ENCODE measurements at regions not wholly inside any gene's neighbourhood (a gene's known extent, or its start where the extent isn't known, plus 50 kb on each side); places are given as distances from the start of the nearest gene placed in this dataset.

DNA sequence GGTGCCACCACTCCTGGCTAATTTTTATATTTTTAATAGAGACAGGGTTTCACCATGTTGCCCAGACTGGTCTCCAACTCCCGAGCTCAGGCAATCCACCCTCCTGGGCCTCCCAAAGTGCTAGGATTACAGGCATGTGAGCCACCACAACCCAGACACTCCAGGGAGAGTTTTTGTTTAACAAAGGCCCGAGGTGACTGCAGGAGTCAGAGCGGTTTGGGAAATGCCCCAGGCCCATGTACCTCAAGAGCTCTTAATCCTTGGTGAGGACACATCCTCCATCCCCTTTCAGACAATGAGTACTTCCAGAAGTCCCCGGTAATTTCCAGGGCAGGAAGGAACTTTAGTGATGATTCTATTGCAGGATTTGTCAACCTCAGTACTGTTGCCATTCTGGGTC lies 176.0 kb downstream of the ESRRB start:
- in situ Hi-C loops (cut with MboI): no loop called here
- H3F3A ChIP-seq (ENCODE audit: insufficient read depth): no peaks in the 10 kb centered on the region
- H3K9me2 ChIP-seq (ENCODE audit: insufficient read depth): no peaks in the 10 kb centered on the region
- no peak overlapping the region for H2AFZ ChIP-seq
- H3K4me1 ChIP-seq (ENCODE audit: insufficient read depth): no peaks in the 10 kb centered on the region
- no peaks in the 10 kb centered on the region for H4K20me1 ChIP-seq (ENCODE audit: insufficient read depth)
- H3K4me2 ChIP-seq (ENCODE audit: unreplicated experiment): no peak overlapping the region
- TF ChIP-seq EZH2 (IDR thresholded peaks at IDR 0.05; ENCODE audit: insufficient read depth, poor library complexity, severe bottlenecking): no peak
- TF ChIP-seq EZH2phosphoT487 (IDR thresholded peaks at IDR 0.05; ENCODE audit: insufficient read depth, low read depth): no peak
- no peak for DNase-seq
- no peaks in the 10 kb centered on the region for H3K9me3 ChIP-seq (ENCODE audit: low read depth)
- H3K36me3 ChIP-seq (ENCODE audit: low read depth): no peaks in the 10 kb centered on the region
- H3K4me3 ChIP-seq: no peak overlapping the region
- no peak overlapping the region for H3K27ac ChIP-seq
- WGBS, 2 experiments (ENCODE audit: low coverage in 1 of 2, low lambda C conversion rate in 2 of 2, missing lambda C conversion rate in 2 of 2): 31 to 34% methylated on average over 4 of the region's 4 CpGs
- no peaks in the 10 kb centered on the region for H3K79me2 ChIP-seq (ENCODE audit: insufficient read depth)
- H3K27me3 ChIP-seq (replicated peaks; ENCODE audit: insufficient read depth): no peaks in the 10 kb centered on the region
- H3K9ac ChIP-seq: no peak overlapping the region

DNA sequence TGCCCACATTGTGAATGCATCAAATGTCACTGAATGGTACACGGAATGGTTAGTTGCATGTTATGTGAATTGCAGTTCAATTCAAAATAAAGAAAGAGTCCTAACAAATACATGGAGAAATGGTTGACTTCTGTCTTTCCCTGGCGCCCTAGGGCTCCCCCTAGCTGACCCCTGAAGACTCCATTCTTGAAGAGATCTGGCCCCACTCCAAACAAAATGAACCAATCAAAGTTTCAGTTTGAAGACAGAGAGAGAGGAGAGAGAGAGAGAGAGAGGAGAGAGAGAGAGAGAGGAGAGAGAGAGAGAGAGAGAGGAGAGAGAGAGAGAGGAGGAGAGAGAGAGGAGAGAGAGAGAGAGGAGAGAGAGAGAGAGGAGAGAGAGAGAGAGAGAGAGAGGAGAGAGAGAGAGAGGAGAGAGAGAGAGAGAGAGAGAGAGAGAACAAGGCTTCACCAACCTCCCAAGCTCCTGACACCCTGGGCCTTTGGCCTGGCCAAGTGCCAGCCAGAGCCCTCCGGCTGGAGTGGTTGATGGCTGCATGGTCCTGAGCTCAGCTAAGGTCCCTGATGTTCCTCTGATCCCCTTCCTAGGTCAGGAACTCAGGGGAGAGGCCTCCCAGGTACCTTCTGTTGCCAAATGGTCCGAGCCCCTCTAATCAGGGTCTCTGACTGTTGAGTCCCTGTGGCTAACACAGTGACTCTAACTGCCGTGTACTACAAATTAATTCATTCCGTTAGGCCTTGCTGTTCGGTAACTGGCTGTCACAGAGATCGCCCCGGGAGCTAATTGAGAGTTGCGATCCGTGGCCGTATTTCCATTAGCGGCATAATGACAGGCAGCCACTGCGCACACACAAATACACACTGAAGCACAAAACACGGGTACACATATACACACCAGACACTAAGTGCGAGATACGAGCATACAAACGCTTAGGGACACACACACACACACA lies 188.8 kb downstream of the ESRRB start:
- no peaks in the 10 kb centered on the region for H4K20me1 ChIP-seq (ENCODE audit: insufficient read depth)
- H3K79me2 ChIP-seq (ENCODE audit: insufficient read depth): no peaks in the 10 kb centered on the region
- H2AFZ ChIP-seq: no peak overlapping the region
- TF ChIP-seq EZH2phosphoT487 (IDR thresholded peaks at IDR 0.05; ENCODE audit: insufficient read depth, low read depth): no peak
- TF ChIP-seq EZH2 (IDR thresholded peaks at IDR 0.05; ENCODE audit: insufficient read depth, poor library complexity, severe bottlenecking): no peak
- DNase-seq: no peak
- in situ Hi-C loops (cut with MboI): no loop called here
- H3K4me1 ChIP-seq (ENCODE audit: insufficient read depth): no peaks in the 10 kb centered on the region
- no peaks in the 10 kb centered on the region for H3K9me2 ChIP-seq (ENCODE audit: insufficient read depth)
- H3K36me3 ChIP-seq (ENCODE audit: low read depth): no peaks in the 10 kb centered on the region
- no peak overlapping the region for H3K4me2 ChIP-seq (ENCODE audit: unreplicated experiment)
- H3K9me3 ChIP-seq (ENCODE audit: low read depth): no peaks in the 10 kb centered on the region
- no peaks in the 10 kb centered on the region; the same call in 1 of the 2 replicates for H3K27me3 ChIP-seq (replicated peaks; ENCODE audit: insufficient read depth)
- no peaks in the 10 kb centered on the region for H3F3A ChIP-seq (ENCODE audit: insufficient read depth)
- no peak overlapping the region for H3K27ac ChIP-seq
- H3K4me3 ChIP-seq: no peak overlapping the region
- H3K9ac ChIP-seq: no peak overlapping the region
- WGBS, 2 experiments (ENCODE audit: low coverage in 1 of 2, low lambda C conversion rate in 2 of 2, missing lambda C conversion rate in 2 of 2): 62 to 67% methylated on average over 16 to 18 of the region's 18 CpGs

GRCh38 chr14:76566439-76566838 lies 190.5 kb downstream of the ESRRB start:
- Histone ChIP-seq H3K4me3 (no peak overlapping the region), H3K27me3 (replicated peaks; ENCODE audit: insufficient read depth) (no peaks in the 10 kb centered on the region; the same call in 1 of the 2 replicates), H4K20me1 (ENCODE audit: insufficient read depth) (no peaks in the 10 kb centered on the region), H3K4me2 (ENCODE audit: unreplicated experiment) (no peak overlapping the region), H3K9ac (no peak overlapping the region), H3K9me2 (ENCODE audit: insufficient read depth) (no peaks in the 10 kb centered on the region), H3K27ac (no peak overlapping the region), H3K79me2 (ENCODE audit: insufficient read depth) (no peaks in the 10 kb centered on the region), H3F3A (ENCODE audit: insufficient read depth) (no peaks in the 10 kb centered on the region), H3K9me3 (ENCODE audit: low read depth) (no peaks in the 10 kb centered on the region), H3K4me1 (ENCODE audit: insufficient read depth) (no peaks in the 10 kb centered on the region), H2AFZ (no peak overlapping the region), H3K36me3 (ENCODE audit: low read depth) (no peaks in the 10 kb centered on the region)
- no peak for DNase-seq
- no peak for TF ChIP-seq EZH2phosphoT487 (IDR thresholded peaks at IDR 0.05; ENCODE audit: insufficient read depth, low read depth)
- in situ Hi-C loops (cut with MboI): no loop called here
- 44 to 63% methylated on average over 4 of the region's 4 CpGs for WGBS, 2 experiments (ENCODE audit: low coverage in 1 of 2, low lambda C conversion rate in 2 of 2, missing lambda C conversion rate in 2 of 2)

DNA sequence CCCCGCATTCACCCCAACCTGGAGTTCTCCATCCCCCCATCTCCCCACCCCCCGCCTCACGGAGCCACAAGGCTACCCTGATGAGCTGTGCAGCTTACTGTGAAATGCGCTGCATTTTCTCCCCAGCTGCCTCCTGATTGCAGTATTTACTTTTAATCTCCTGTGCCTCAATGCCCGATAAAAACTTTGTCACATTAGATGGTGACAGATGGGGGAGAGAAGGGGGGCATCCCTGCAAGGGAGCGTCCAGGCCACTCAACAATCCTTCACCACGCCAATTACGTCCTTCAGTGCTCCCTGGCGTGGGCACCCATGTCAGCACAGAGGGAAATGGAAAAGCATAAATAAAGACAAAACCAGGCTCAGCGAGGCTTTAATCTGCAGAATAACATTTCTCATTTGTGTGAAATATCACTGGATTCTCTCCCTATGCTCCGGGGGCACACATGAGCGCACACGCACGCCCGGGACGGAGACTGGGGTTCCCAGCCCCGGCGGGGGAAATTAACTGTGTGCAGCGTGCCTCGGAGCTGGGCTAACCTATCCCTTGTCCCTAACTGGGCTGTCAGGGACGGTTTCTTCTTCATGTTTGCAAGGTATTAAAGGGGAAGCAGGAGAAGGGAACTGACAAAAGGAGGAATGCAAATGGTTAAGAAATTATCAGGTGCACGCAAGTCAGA lies 186.7 kb upstream of the VASH1 start:
- H3K27ac ChIP-seq: no peak overlapping the region
- H3K4me2 ChIP-seq (ENCODE audit: unreplicated experiment): no peak overlapping the region
- no peaks in the 10 kb centered on the region for H3F3A ChIP-seq (ENCODE audit: insufficient read depth)
- H3K79me2 ChIP-seq (ENCODE audit: insufficient read depth): no peaks in the 10 kb centered on the region
- no peak for DNase-seq
- H3K4me3 ChIP-seq: no peak overlapping the region
- H3K36me3 ChIP-seq (ENCODE audit: low read depth): no peaks in the 10 kb centered on the region
- H2AFZ ChIP-seq: no peak overlapping the region
- 14 to 15% methylated on average over 21 to 22 of the region's 22 CpGs for WGBS, 2 experiments (ENCODE audit: low coverage in 1 of 2, low lambda C conversion rate in 2 of 2, missing lambda C conversion rate in 2 of 2)
- no peaks in the 10 kb centered on the region for H3K9me2 ChIP-seq (ENCODE audit: insufficient read depth)
- H3K4me1 ChIP-seq (ENCODE audit: insufficient read depth): no peaks in the 10 kb centered on the region
- H3K27me3 ChIP-seq (replicated peaks; ENCODE audit: insufficient read depth): peaks cover 5% of the 10 kb centered on the region; the same call in 1 of the 2 replicates
- no peaks in the 10 kb centered on the region for H4K20me1 ChIP-seq (ENCODE audit: insufficient read depth)
- H3K9me3 ChIP-seq (ENCODE audit: low read depth): no peaks in the 10 kb centered on the region
- no peak overlapping the region for H3K9ac ChIP-seq
- in situ Hi-C loops (cut with MboI): no loop called here
- TF ChIP-seq EZH2phosphoT487 (IDR thresholded peaks at IDR 0.05; ENCODE audit: insufficient read depth, low read depth) (no peak), EZH2 (IDR thresholded peaks at IDR 0.05; ENCODE audit: insufficient read depth, poor library complexity, severe bottlenecking) (no peak)

Data from GM23248 (cell line).